ENCODE measurements at regions not wholly inside any gene's neighbourhood (a gene's known extent, or its start where the extent isn't known, plus 50 kb on each side); places are given as distances from the start of the nearest gene placed in this dataset.

- Histone ChIP-seq H3K9me3 (ENCODE audit: insufficient read depth, low read depth, low read length) (no peaks in the 10 kb centered on the region), H3K9ac (ENCODE audit: low read depth, low read length) (no peak overlapping the region), H3K27ac (ENCODE audit: low read depth, low read length) (no peak overlapping the region), H3K4me1 (ENCODE audit: insufficient read depth, low read length) (peaks cover 7% of the 10 kb centered on the region; the same call in 1 of the 2 replicates), H3K27me3 (ENCODE audit: insufficient read depth, low read length) (no peaks in the 10 kb centered on the region), H3K36me3 (ENCODE audit: insufficient read depth, low read length) (no peaks in the 10 kb centered on the region), H3K4me3 (ENCODE audit: low read length) (no peak overlapping the region)
- WGBS: 93% methylated on average over 6 of the region's 6 CpGs
Measured at GRCh38 chr20:47949230-47949629, 163.9 kb upstream of the SULF2 start.

DNA sequence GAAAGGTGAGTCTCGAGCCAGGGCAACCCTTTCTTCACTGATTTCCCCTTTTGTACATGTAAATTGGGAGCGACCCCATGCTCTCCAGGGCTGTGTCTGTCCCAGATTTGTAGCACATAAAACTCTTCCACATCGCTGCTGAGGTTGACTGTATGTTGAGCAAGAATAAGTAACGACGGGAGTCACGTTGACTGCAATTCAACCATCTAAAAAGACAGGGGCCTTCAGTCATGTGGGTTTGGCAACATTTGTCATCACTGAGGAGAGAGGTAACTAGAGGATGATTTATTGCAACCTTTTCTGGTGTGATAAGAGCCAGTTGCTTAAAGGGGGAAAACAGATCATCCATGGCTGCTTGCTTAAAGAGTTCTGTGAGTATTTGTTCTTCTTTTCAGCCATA is 159.4 kb upstream of the SULF2 start:
- 94% methylated on average over 6 of the region's 6 CpGs for WGBS
- Histone ChIP-seq H3K4me1 (ENCODE audit: insufficient read depth, low read length) (peaks cover 2% of the 10 kb centered on the region; the same call in 1 of the 2 replicates), H3K36me3 (ENCODE audit: insufficient read depth, low read length) (no peaks in the 10 kb centered on the region), H3K4me3 (ENCODE audit: low read length) (no peak overlapping the region), H3K27ac (ENCODE audit: low read depth, low read length) (no peak overlapping the region), H3K9ac (ENCODE audit: low read depth, low read length) (no peak overlapping the region), H3K27me3 (ENCODE audit: insufficient read depth, low read length) (no peaks in the 10 kb centered on the region), H3K9me3 (ENCODE audit: insufficient read depth, low read depth, low read length) (no peaks in the 10 kb centered on the region)

GRCh38 chr20:47941869-47942268 is 156.6 kb upstream of the SULF2 start:
- Histone ChIP-seq H3K4me1 (ENCODE audit: insufficient read depth, low read length) (no peaks in the 10 kb centered on the region), H3K27me3 (ENCODE audit: insufficient read depth, low read length) (no peaks in the 10 kb centered on the region), H3K9ac (ENCODE audit: low read depth, low read length) (no peak overlapping the region), H3K4me3 (ENCODE audit: low read length) (no peak overlapping the region), H3K27ac (ENCODE audit: low read depth, low read length) (no peak overlapping the region), H3K36me3 (ENCODE audit: insufficient read depth, low read length) (no peaks in the 10 kb centered on the region), H3K9me3 (ENCODE audit: insufficient read depth, low read depth, low read length) (no peaks in the 10 kb centered on the region)
- WGBS: 95% methylated on average over 2 of the region's 2 CpGs

DNA sequence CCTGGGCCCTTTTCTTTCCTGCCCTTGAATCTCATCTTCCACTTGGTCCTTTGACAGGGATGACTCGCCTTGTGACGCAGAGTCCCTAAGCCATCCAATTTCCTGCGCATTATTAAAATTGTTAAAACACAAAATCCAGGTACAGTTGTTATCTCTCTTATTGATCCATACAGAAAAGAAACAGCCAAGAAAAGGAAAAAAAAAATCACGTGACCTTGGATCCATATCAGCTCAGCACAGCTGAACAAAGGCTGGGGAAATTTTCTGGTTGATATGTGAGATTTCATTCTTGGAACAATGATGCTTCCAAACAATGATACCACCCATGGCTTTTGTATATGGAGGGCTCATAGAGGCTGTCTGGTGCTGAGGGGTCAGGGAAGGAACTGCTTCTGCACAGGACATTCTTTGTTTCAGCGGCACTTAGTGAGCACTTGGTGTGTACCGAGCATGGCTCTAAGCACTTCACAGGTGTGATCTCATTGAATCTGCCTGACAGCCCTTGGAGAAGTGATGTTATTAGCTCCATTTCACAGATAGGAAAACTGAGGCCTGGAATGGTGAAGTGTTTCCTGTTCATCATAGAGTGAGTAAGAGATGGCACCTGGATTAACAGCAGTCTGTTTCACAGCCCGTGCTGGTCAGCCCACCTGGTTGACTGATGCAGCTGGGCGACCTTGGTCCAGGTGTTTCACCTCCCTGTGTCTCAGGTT is 155.0 kb upstream of the SULF2 start:
- H3K27me3 ChIP-seq (ENCODE audit: insufficient read depth, low read length): no peaks in the 10 kb centered on the region
- H3K4me3 ChIP-seq (ENCODE audit: low read length): no peak overlapping the region
- H3K9me3 ChIP-seq (ENCODE audit: insufficient read depth, low read depth, low read length): no peaks in the 10 kb centered on the region
- WGBS: 94% methylated on average over 8 of the region's 8 CpGs
- H3K27ac ChIP-seq (ENCODE audit: low read depth, low read length): no peak overlapping the region
- H3K36me3 ChIP-seq (ENCODE audit: insufficient read depth, low read length): no peaks in the 10 kb centered on the region
- H3K4me1 ChIP-seq (ENCODE audit: insufficient read depth, low read length): no peaks in the 10 kb centered on the region
- no peak overlapping the region for H3K9ac ChIP-seq (ENCODE audit: low read depth, low read length)

DNA sequence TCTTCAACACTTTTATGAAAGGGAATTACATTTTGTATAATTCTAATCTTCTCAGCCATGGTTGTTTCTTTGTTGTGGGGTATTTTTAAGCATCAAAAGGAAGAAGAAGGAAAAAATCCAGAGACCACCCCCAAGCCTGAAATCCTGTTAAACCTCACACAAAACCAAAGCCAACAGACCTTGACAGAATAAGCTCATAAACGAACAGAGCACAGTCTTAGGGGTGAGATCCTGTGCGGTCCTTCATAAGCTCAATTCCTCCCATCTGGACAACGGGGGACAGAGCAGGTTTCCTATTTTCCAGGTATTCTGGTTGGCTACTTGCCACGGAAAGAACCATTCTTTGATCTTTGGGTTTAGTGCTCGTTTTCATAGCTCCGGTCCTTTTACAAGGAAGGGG is 151.3 kb upstream of the SULF2 start:
- H3K27ac ChIP-seq (ENCODE audit: low read depth, low read length): no peak overlapping the region
- no peaks in the 10 kb centered on the region for H3K9me3 ChIP-seq (ENCODE audit: insufficient read depth, low read depth, low read length)
- H3K36me3 ChIP-seq (ENCODE audit: insufficient read depth, low read length): no peaks in the 10 kb centered on the region
- no peaks in the 10 kb centered on the region for H3K27me3 ChIP-seq (ENCODE audit: insufficient read depth, low read length)
- no peaks in the 10 kb centered on the region for H3K4me1 ChIP-seq (ENCODE audit: insufficient read depth, low read length)
- no peak overlapping the region for H3K4me3 ChIP-seq (ENCODE audit: low read length)
- H3K9ac ChIP-seq (ENCODE audit: low read depth, low read length): no peak overlapping the region
- 87% methylated on average over 6 of the region's 6 CpGs for WGBS

- 90% methylated on average over 5 of the region's 5 CpGs for WGBS
- Histone ChIP-seq H3K27ac (ENCODE audit: low read depth, low read length) (no peak overlapping the region), H3K4me1 (ENCODE audit: insufficient read depth, low read length) (peaks cover 2% of the 10 kb centered on the region; the same call in 1 of the 2 replicates), H3K27me3 (ENCODE audit: insufficient read depth, low read length) (no peaks in the 10 kb centered on the region), H3K4me3 (ENCODE audit: low read length) (no peak overlapping the region), H3K9me3 (ENCODE audit: insufficient read depth, low read depth, low read length) (no peaks in the 10 kb centered on the region), H3K9ac (ENCODE audit: low read depth, low read length) (no peak overlapping the region), H3K36me3 (ENCODE audit: insufficient read depth, low read length) (no peaks in the 10 kb centered on the region)
Measured at GRCh38 chr20:47934761-47935160, 149.5 kb upstream of the SULF2 start.

- H3K27me3 ChIP-seq (ENCODE audit: insufficient read depth, low read length): no peaks in the 10 kb centered on the region
- H3K36me3 ChIP-seq (ENCODE audit: insufficient read depth, low read length): no peaks in the 10 kb centered on the region
- peaks cover 14% of the 10 kb centered on the region; the same call in 1 of the 2 replicates for H3K4me1 ChIP-seq (ENCODE audit: insufficient read depth, low read length)
- H3K9me3 ChIP-seq (ENCODE audit: insufficient read depth, low read depth, low read length): no peaks in the 10 kb centered on the region
- no peak overlapping the region for H3K9ac ChIP-seq (ENCODE audit: low read depth, low read length)
- no peak overlapping the region for H3K27ac ChIP-seq (ENCODE audit: low read depth, low read length)
- no peak overlapping the region for H3K4me3 ChIP-seq (ENCODE audit: low read length)
- 96% methylated on average over 7 of the region's 7 CpGs for WGBS
Measured at GRCh38 chr20:47931443-47931842, 146.2 kb upstream of the SULF2 start.

- Histone ChIP-seq H3K4me3 (ENCODE audit: low read length) (no peak overlapping the region), H3K27me3 (ENCODE audit: insufficient read depth, low read length) (no peaks in the 10 kb centered on the region), H3K27ac (ENCODE audit: low read depth, low read length) (no peak overlapping the region), H3K36me3 (ENCODE audit: insufficient read depth, low read length) (no peaks in the 10 kb centered on the region), H3K4me1 (ENCODE audit: insufficient read depth, low read length) (peaks cover 14% of the 10 kb centered on the region; the same call in 1 of the 2 replicates), H3K9ac (ENCODE audit: low read depth, low read length) (no peak overlapping the region), H3K9me3 (ENCODE audit: insufficient read depth, low read depth, low read length) (no peaks in the 10 kb centered on the region)
- 94% methylated on average over 2 of the region's 2 CpGs for WGBS
Measured at GRCh38 chr20:47931002-47931401, 145.7 kb upstream of the SULF2 start.

GRCh38 chr20:47929368-47930115 is 144.3 kb upstream of the SULF2 start:
- no peak overlapping the region for H3K27ac ChIP-seq (ENCODE audit: low read depth, low read length)
- no peak overlapping the region for H3K4me3 ChIP-seq (ENCODE audit: low read length)
- H3K9me3 ChIP-seq (ENCODE audit: insufficient read depth, low read depth, low read length): no peaks in the 10 kb centered on the region
- no peaks in the 10 kb centered on the region for H3K36me3 ChIP-seq (ENCODE audit: insufficient read depth, low read length)
- no peak overlapping the region for H3K9ac ChIP-seq (ENCODE audit: low read depth, low read length)
- H3K27me3 ChIP-seq (ENCODE audit: insufficient read depth, low read length): no peaks in the 10 kb centered on the region
- WGBS: 70% methylated on average over 6 of the region's 6 CpGs
- H3K4me1 ChIP-seq (ENCODE audit: insufficient read depth, low read length): peaks cover 14% of the 10 kb centered on the region; the same call in 1 of the 2 replicates

- H3K27ac ChIP-seq (ENCODE audit: low read depth, low read length): no peak overlapping the region
- no peak overlapping the region for H3K9ac ChIP-seq (ENCODE audit: low read depth, low read length)
- H3K27me3 ChIP-seq (ENCODE audit: insufficient read depth, low read length): no peaks in the 10 kb centered on the region
- H3K4me3 ChIP-seq (ENCODE audit: low read length): no peak overlapping the region
- no peaks in the 10 kb centered on the region for H3K36me3 ChIP-seq (ENCODE audit: insufficient read depth, low read length)
- no peaks in the 10 kb centered on the region for H3K9me3 ChIP-seq (ENCODE audit: insufficient read depth, low read depth, low read length)
- peaks cover 14% of the 10 kb centered on the region; the same call in 1 of the 2 replicates for H3K4me1 ChIP-seq (ENCODE audit: insufficient read depth, low read length)
Measured at GRCh38 chr20:47927944-47928343, 142.7 kb upstream of the SULF2 start.

- Histone ChIP-seq H3K9me3 (ENCODE audit: insufficient read depth, low read depth, low read length) (no peaks in the 10 kb centered on the region), H3K27me3 (ENCODE audit: insufficient read depth, low read length) (no peaks in the 10 kb centered on the region), H3K4me3 (ENCODE audit: low read length) (no peak overlapping the region), H3K9ac (ENCODE audit: low read depth, low read length) (no peak overlapping the region), H3K27ac (ENCODE audit: low read depth, low read length) (no peak overlapping the region), H3K4me1 (ENCODE audit: insufficient read depth, low read length) (peaks cover 14% of the 10 kb centered on the region; the same call in 1 of the 2 replicates), H3K36me3 (ENCODE audit: insufficient read depth, low read length) (no peaks in the 10 kb centered on the region)
- WGBS: 96% methylated on average over 5 of the region's 5 CpGs
Measured at GRCh38 chr20:47927385-47927851, 142.1 kb upstream of the SULF2 start.
